H9 (cell line): ENCODE measurements at regions not wholly inside any gene's neighbourhood (a gene's known extent, or its start where the extent isn't known, plus 50 kb on each side); places are given as distances from the start of the nearest gene placed in this dataset.

Source experiments
- DNase-seq: peaks from one replicate; pipeline ENCODE4 v3.0.0-alpha.2; 2017
- H2AFZ ChIP-seq: one replicate; pipeline ENCODE4 v1.6.1; 2013; ENCODE audit warnings: mild to moderate bottlenecking, low read length, control low read depth, moderate library complexity
- H2AK5ac ChIP-seq: 2 replicates; pipeline ENCODE4 v1.6.1; 2013; ENCODE audit warnings: low read length, control low read depth, mixed read lengths; ENCODE audit not compliant: insufficient read length
- H2BK120ac ChIP-seq: one replicate; pipeline ENCODE4 v1.6.1; 2013; ENCODE audit warnings: low read depth, mild to moderate bottlenecking, low read length, control low read depth, inconsistent platforms; ENCODE audit not compliant: poor library complexity, severe bottlenecking
- H2BK12ac ChIP-seq: 2 replicates; pipeline ENCODE4 v1.6.1; 2013; ENCODE audit warnings: low read length, control low read depth, mixed read lengths, low read depth; ENCODE audit not compliant: insufficient read length
- H2BK15ac ChIP-seq: 2 replicates; pipeline ENCODE4 v1.6.1; 2013; ENCODE audit warnings: low read depth, low read length, control low read depth
- H2BK20ac ChIP-seq: one replicate; pipeline ENCODE4 v1.6.1; 2013; ENCODE audit warnings: low read depth, mild to moderate bottlenecking, low read length, control low read depth, inconsistent platforms; ENCODE audit not compliant: poor library complexity, severe bottlenecking
- H2BK5ac ChIP-seq: 2 replicates; pipeline ENCODE4 v1.6.1; 2013; ENCODE audit warnings: low read length, control low read depth, mixed read lengths; ENCODE audit not compliant: insufficient read length
- H3K14ac ChIP-seq: 2 replicates; pipeline ENCODE4 v1.6.1; 2013; ENCODE audit warnings: low read length, control low read depth; ENCODE audit not compliant: insufficient read depth
- H3K18ac ChIP-seq: 2 replicates; pipeline ENCODE4 v1.6.1; 2013; ENCODE audit warnings: low read depth, mild to moderate bottlenecking, mixed read lengths, low read length, control low read depth; ENCODE audit not compliant: insufficient read length
- H3K23ac ChIP-seq: 2 replicates; pipeline ENCODE4 v1.6.1; 2013; ENCODE audit warnings: low read length, control low read depth, mixed read lengths, low read depth; ENCODE audit not compliant: insufficient read length
- H3K23me2 ChIP-seq: 2 replicates; pipeline ENCODE4 v1.6.1; 2013; ENCODE audit warnings: low read depth, mild to moderate bottlenecking, mixed read lengths, low read length, control low read depth; ENCODE audit not compliant: insufficient read length, poor library complexity, severe bottlenecking
- H3K27ac ChIP-seq: 2 replicates; pipeline ENCODE4 v1.5.1; 2013; ENCODE audit warnings: low read length, control low read depth, mixed read lengths, low read depth; ENCODE audit not compliant: insufficient read length
- H3K27me3 ChIP-seq: 2 replicates; pipeline ENCODE4 v1.6.1; 2013; ENCODE audit warnings: low read length, control low read depth, inconsistent platforms; ENCODE audit not compliant: insufficient read depth
- H3K4ac ChIP-seq: 2 replicates; pipeline ENCODE4 v1.6.1; 2013; ENCODE audit warnings: low read depth, mild to moderate bottlenecking, control low read depth, inconsistent platforms, low read length, moderate library complexity
- H3K4me1 ChIP-seq: 2 replicates; pipeline ENCODE4 v1.6.1; 2013; ENCODE audit warnings: low read length, control low read depth, inconsistent platforms; ENCODE audit not compliant: insufficient read depth
- H3K4me2 ChIP-seq: 2 replicates; pipeline ENCODE4 v1.6.1; 2013; ENCODE audit warnings: low read length, control low read depth, mixed read lengths; ENCODE audit not compliant: insufficient read length, insufficient read depth
- H3K56ac ChIP-seq: 2 replicates; pipeline ENCODE4 v1.6.1; 2013; ENCODE audit warnings: low read depth, mild to moderate bottlenecking, mixed read lengths, low read length, control low read depth; ENCODE audit not compliant: insufficient read length
- H3K79me1 ChIP-seq: 2 replicates; pipeline ENCODE4 v1.6.1; 2013; ENCODE audit warnings: low read depth, mild to moderate bottlenecking, moderate library complexity, low read length, control low read depth, inconsistent platforms; ENCODE audit not compliant: insufficient read depth, poor library complexity, severe bottlenecking
- H3K79me2 ChIP-seq: 2 replicates; pipeline ENCODE4 v1.6.1; 2013; ENCODE audit warnings: low read length, control low read depth, inconsistent platforms; ENCODE audit not compliant: insufficient read depth
- H3K9ac ChIP-seq: 2 replicates; pipeline ENCODE4 v1.6.1; 2013; ENCODE audit warnings: low read length, control low read depth, mixed read lengths; ENCODE audit not compliant: insufficient read length; ENCODE audit errors: extremely low read depth
- H3K9me3 ChIP-seq: one replicate; pipeline ENCODE4 v1.6.1; 2013; ENCODE audit warnings: low read depth, low read length, inconsistent platforms; ENCODE audit not compliant: control insufficient read depth
- H3T11ph ChIP-seq: one replicate; pipeline ENCODE4 v1.6.1; 2013; ENCODE audit warnings: mild to moderate bottlenecking, low read length, control low read depth, inconsistent platforms
- H4K20me1 ChIP-seq: one replicate; pipeline ENCODE4 v1.6.1; 2013; ENCODE audit not compliant: control insufficient read depth, insufficient read length, insufficient read depth
- H4K5ac ChIP-seq: 2 replicates; pipeline ENCODE4 v1.6.1; 2013; ENCODE audit warnings: low read depth, mild to moderate bottlenecking, mixed read lengths, low read length, control low read depth; ENCODE audit not compliant: insufficient read length
- H4K8ac ChIP-seq: replicated peaks from 2 replicates; pipeline ENCODE4 v1.6.1; 2013; ENCODE audit warnings: low read length, control low read depth, mixed read lengths, low read depth; ENCODE audit not compliant: insufficient read length
- H4K91ac ChIP-seq: 2 replicates; pipeline ENCODE4 v1.6.1; 2013; ENCODE audit warnings: low read depth, mild to moderate bottlenecking, moderate library complexity, mixed read lengths, low read length, control low read depth; ENCODE audit not compliant: insufficient read length
- H3K27ac Mint-ChIP-seq, 3 experiments: 2 replicates in 2 of 3; 3 replicates in 1 of 3; pipeline ENCODE4 v1.8.0; 2020 to 2021; ENCODE audit warnings: mixed read lengths in 3 of 3, mild to moderate bottlenecking in 1 of 3, moderate library complexity in 1 of 3
- H3K27me3 Mint-ChIP-seq: 2 replicates; pipeline ENCODE4 v1.8.0; 2021; ENCODE audit warnings: low read depth, mild to moderate bottlenecking, moderate library complexity, mixed read lengths
- H3K36me3 Mint-ChIP-seq, 3 experiments: 2 replicates in 2 of 3; 3 replicates in 1 of 3; pipeline ENCODE4 v1.8.0; 2020 to 2021; ENCODE audit warnings: low read depth in 3 of 3, mixed read lengths in 3 of 3; ENCODE audit not compliant: insufficient read depth in 1 of 3
- H3K4me1 Mint-ChIP-seq, 2 experiments: 2 replicates each; pipeline ENCODE4 v1.8.0; 2020; ENCODE audit warnings: mixed read lengths in 2 of 2
- H3K4me3 Mint-ChIP-seq, 2 experiments: 2 replicates in 1 of 2; 3 replicates in 1 of 2; pipeline ENCODE4 v1.8.0; 2020 to 2021; ENCODE audit warnings: mild to moderate bottlenecking in 2 of 2, mixed read lengths in 2 of 2, moderate library complexity in 1 of 2
- H3K9me3 Mint-ChIP-seq, 2 experiments: 2 replicates in 1 of 2; 3 replicates in 1 of 2; pipeline ENCODE4 v1.8.0; 2020; ENCODE audit warnings: mild to moderate bottlenecking in 2 of 2, mixed read lengths in 2 of 2, moderate library complexity in 1 of 2
- WGBS: extraction: QIAGEN DNeasy Blood & Tissue Kit; methylation state at CpG from one replicate; pipeline ENCODE4 v1.1.7; 2013; ENCODE audit warnings: missing lambda C conversion rate, low lambda C conversion rate, mixed read lengths; ENCODE audit not compliant: insufficient read length; ENCODE audit errors: extremely low coverage; 5-methylcytosine and 5-hydroxymethylcytosine counted together
- TF ChIP-seq, protein P1 (sequence below): fragments of 200-600 bp; sonication (generic); conservative IDR thresholded peaks from 3 replicates; pipeline ENCODE4 v1.8.0; 2021; ENCODE audit warnings: antibody characterized with exemption, mild to moderate bottlenecking

- no peak overlapping the region for H3K27ac Mint-ChIP-seq
- Histone ChIP-seq H3K4me2 (no peak overlapping the region), H3K9me3 (no peaks in the 10 kb centered on the region), H4K91ac (no peak overlapping the region), H4K5ac (no peak overlapping the region), H2AK5ac (no peak overlapping the region), H3K23me2 (no peaks in the 10 kb centered on the region), H3K27me3 (no peaks in the 10 kb centered on the region), H2BK15ac (no peak overlapping the region), H3K27ac (no peak overlapping the region), H3K79me2 (no peaks in the 10 kb centered on the region), H3K4ac (no peak overlapping the region), H3K14ac (no peak overlapping the region), H2AFZ (no peak overlapping the region), H4K8ac (no peak overlapping the region), H2BK20ac (no peak overlapping the region), H4K20me1 (no peaks in the 10 kb centered on the region), H3K4me1 (peaks cover 14% of the 10 kb centered on the region; the same call in 1 of the 2 replicates), H3K79me1 (no peaks in the 10 kb centered on the region), H3T11ph (no peak overlapping the region), H2BK5ac (no peak overlapping the region), H3K18ac (no peak overlapping the region), H2BK120ac (no peak overlapping the region), H2BK12ac (no peak overlapping the region), H3K23ac (no peak overlapping the region), H3K9ac (no peak overlapping the region), H3K56ac (no peak overlapping the region)
- no peaks in the 10 kb centered on the region for H3K36me3 Mint-ChIP-seq
- H3K4me1 Mint-ChIP-seq: peaks cover 35 to 44% of the 10 kb centered on the region in 2 experiments
- H3K27me3 Mint-ChIP-seq: no peaks in the 10 kb centered on the region
- DNase-seq: no peak
- no CpG with 5 or more reads among the region's 1 CpG for WGBS
- H3K9me3 Mint-ChIP-seq: no peaks in the 10 kb centered on the region
- H3K4me3 Mint-ChIP-seq: no peak overlapping the region
- TF ChIP-seq, protein P1, sequence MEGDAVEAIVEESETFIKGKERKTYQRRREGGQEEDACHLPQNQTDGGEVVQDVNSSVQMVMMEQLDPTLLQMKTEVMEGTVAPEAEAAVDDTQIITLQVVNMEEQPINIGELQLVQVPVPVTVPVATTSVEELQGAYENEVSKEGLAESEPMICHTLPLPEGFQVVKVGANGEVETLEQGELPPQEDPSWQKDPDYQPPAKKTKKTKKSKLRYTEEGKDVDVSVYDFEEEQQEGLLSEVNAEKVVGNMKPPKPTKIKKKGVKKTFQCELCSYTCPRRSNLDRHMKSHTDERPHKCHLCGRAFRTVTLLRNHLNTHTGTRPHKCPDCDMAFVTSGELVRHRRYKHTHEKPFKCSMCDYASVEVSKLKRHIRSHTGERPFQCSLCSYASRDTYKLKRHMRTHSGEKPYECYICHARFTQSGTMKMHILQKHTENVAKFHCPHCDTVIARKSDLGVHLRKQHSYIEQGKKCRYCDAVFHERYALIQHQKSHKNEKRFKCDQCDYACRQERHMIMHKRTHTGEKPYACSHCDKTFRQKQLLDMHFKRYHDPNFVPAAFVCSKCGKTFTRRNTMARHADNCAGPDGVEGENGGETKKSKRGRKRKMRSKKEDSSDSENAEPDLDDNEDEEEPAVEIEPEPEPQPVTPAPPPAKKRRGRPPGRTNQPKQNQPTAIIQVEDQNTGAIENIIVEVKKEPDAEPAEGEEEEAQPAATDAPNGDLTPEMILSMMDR: no peak
Observed at GRCh38 chr14:55758796-55759195, 178.8 kb downstream of the KTN1 start.
